GM12873 (cell line): ENCODE measurements at regions not wholly inside any gene's neighbourhood (a gene's known extent, or its start where the extent isn't known, plus 50 kb on each side); places are given as distances from the start of the nearest gene placed in this dataset.

Source experiments
- CTCF ChIP-seq: IDR thresholded peaks from 2 replicates; pipeline ENCODE4 v1.5.1; 2012; ENCODE audit warnings: low read depth, mild to moderate bottlenecking, moderate library complexity, low read length, control low read depth; ENCODE audit not compliant: insufficient read depth; ENCODE audit errors: missing control alignments

- TF ChIP-seq CTCF = no peak
Measured at GRCh38 chr22:48712558-48713271, 1115.0 kb downstream of the BRD1 start.

GRCh38 chr22:48711669-48712068 lies 1116.0 kb downstream of the BRD1 start:
- TF ChIP-seq CTCF = no peak

GRCh38 chr22:48711031-48711431 lies 1116.6 kb downstream of the BRD1 start:
- no peak for TF ChIP-seq CTCF

- no peak for TF ChIP-seq CTCF
Measured at GRCh38 chr22:48710410-48710809, 1117.3 kb downstream of the BRD1 start.

GRCh38 chr22:48709976-48710375 lies 1117.7 kb downstream of the BRD1 start:
- TF ChIP-seq CTCF = no peak

- TF ChIP-seq CTCF = no peak
Measured at GRCh38 chr22:48709453-48709852, 1118.2 kb downstream of the BRD1 start.

GRCh38 chr22:48708558-48709245 lies 1119.0 kb downstream of the BRD1 start:
- no peak for TF ChIP-seq CTCF
